ENCODE measurements at regions not wholly inside any gene's neighbourhood (a gene's known extent, or its start where the extent isn't known, plus 50 kb on each side); places are given as distances from the start of the nearest gene placed in this dataset.

- TF ChIP-seq CTCF (IDR thresholded peaks at IDR 0.05) = no peak
- TF ChIP-seq POLR2A (IDR thresholded peaks at IDR 0.05) = no peak
- no peak for TF ChIP-seq EP300 (IDR thresholded peaks at IDR 0.05)
- TF ChIP-seq POLR2AphosphoS5 (IDR thresholded peaks at IDR 0.05) = no peak
These were observed 175.7 kb downstream of the CHRM3 start for GRCh38 chr1:239562095-239562494.

Data from suprapubic skin (tissue), 4 donors.